GM12864 (cell line): ENCODE measurements at regions not wholly inside any gene's neighbourhood (a gene's known extent, or its start where the extent isn't known, plus 50 kb on each side); places are given as distances from the start of the nearest gene placed in this dataset.

Experiments
- DNase-seq: peaks from one replicate; pipeline ENCODE4 v3.0.0-alpha.2; 2011; ENCODE audit warnings: low read depth
- H3K4me3 ChIP-seq: 2 replicates; pipeline ENCODE4 v1.5.1; 2011; ENCODE audit warnings: mild to moderate bottlenecking, low read depth, low read length, control low read depth
- TF ChIP-seq, protein P1 (sequence below): IDR thresholded peaks from 2 replicates; pipeline ENCODE4 v1.5.1; 2011; ENCODE audit warnings: low read depth, mild to moderate bottlenecking, moderate library complexity, low read length, control low read depth, inconsistent platforms; ENCODE audit errors: missing control alignments

GRCh38 chr10:130559547-130559880 is 423.3 kb downstream of the GLRX3 start:
- H3K4me3 ChIP-seq, result no peak overlapping the region
- TF ChIP-seq, protein P1, sequence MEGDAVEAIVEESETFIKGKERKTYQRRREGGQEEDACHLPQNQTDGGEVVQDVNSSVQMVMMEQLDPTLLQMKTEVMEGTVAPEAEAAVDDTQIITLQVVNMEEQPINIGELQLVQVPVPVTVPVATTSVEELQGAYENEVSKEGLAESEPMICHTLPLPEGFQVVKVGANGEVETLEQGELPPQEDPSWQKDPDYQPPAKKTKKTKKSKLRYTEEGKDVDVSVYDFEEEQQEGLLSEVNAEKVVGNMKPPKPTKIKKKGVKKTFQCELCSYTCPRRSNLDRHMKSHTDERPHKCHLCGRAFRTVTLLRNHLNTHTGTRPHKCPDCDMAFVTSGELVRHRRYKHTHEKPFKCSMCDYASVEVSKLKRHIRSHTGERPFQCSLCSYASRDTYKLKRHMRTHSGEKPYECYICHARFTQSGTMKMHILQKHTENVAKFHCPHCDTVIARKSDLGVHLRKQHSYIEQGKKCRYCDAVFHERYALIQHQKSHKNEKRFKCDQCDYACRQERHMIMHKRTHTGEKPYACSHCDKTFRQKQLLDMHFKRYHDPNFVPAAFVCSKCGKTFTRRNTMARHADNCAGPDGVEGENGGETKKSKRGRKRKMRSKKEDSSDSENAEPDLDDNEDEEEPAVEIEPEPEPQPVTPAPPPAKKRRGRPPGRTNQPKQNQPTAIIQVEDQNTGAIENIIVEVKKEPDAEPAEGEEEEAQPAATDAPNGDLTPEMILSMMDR, result no peak
- no peak for DNase-seq

GRCh38 chr10:130560116-130560515 is 423.9 kb downstream of the GLRX3 start:
- TF ChIP-seq, protein P1, result no peak
- no peak for DNase-seq
- H3K4me3 ChIP-seq, result no peak overlapping the region

- no peak overlapping the region for H3K4me3 ChIP-seq
- DNase-seq, result no peak
- TF ChIP-seq, protein P1, result no peak
Measured at GRCh38 chr10:130560573-130560972, 424.4 kb downstream of the GLRX3 start.

GRCh38 chr10:130561681-130562080 is 425.5 kb downstream of the GLRX3 start:
- H3K4me3 ChIP-seq, result no peak overlapping the region
- DNase-seq, result no peak
- TF ChIP-seq, protein P1, result no peak

DNA sequence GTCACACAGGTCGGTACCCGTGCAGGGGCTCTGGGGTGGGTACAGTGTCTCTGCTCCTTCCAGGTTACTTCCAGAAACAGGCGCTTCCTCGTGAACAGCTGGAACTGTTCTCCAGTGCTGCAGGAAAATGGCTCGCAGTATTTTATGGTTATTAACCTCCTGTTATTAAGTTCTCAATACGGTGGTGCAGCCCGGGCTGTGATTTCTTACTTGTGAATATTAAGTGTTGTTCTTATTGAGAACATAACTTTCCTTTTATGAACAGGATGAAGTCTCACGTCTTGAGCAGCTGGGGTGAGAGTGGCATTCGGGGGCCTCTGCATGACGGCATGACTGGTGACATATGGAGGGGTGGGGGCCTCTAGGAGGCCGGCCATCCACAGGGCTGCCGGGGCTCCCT is 430.8 kb downstream of the GLRX3 start:
- H3K4me3 ChIP-seq, result no peak overlapping the region
- TF ChIP-seq, protein P1, result no peak

GRCh38 chr10:130567436-130567835 is 431.2 kb downstream of the GLRX3 start:
- no peak for DNase-seq
- TF ChIP-seq, protein P1, result no peak
- no peak overlapping the region for H3K4me3 ChIP-seq

More for the DNA sequence above, 430.8 kb downstream of the GLRX3 start:
- no peak for DNase-seq

GRCh38 chr10:130568246-130568645 is 432.1 kb downstream of the GLRX3 start:
- H3K4me3 ChIP-seq, result no peak overlapping the region
- TF ChIP-seq, protein P1, result no peak

More at GRCh38 chr10:130568246-130568645, 432.1 kb downstream of the GLRX3 start:
- DNase-seq, result no peak
